ENCODE measurements at regions not wholly inside any gene's neighbourhood (a gene's known extent, or its start where the extent isn't known, plus 50 kb on each side); places are given as distances from the start of the nearest gene placed in this dataset.

GRCh38 chr10:108819302-108819701 lies 1104.0 kb downstream of the XPNPEP1 start:
- DNase-seq = no peak

- DNase-seq = no peak
Measured at GRCh38 chr10:108817584-108817983, 1105.7 kb downstream of the XPNPEP1 start.

- no peak for DNase-seq
Measured at GRCh38 chr10:108817135-108817534, 1106.2 kb downstream of the XPNPEP1 start.

- DNase-seq = no peak
Measured at GRCh38 chr10:108812906-108813305, 1110.4 kb downstream of the XPNPEP1 start.

GRCh38 chr10:108812296-108812695 lies 1111.0 kb downstream of the XPNPEP1 start:
- DNase-seq = no peak

GRCh38 chr10:108808228-108808627 lies 1115.1 kb downstream of the XPNPEP1 start:
- no peak for DNase-seq

- DNase-seq = no peak
Measured at GRCh38 chr10:108801775-108802517, 1121.4 kb downstream of the XPNPEP1 start.

- DNase-seq = no peak
Measured at GRCh38 chr10:108801220-108801619, 1122.1 kb downstream of the XPNPEP1 start.

- DNase-seq = no peak
Measured at GRCh38 chr10:108797573-108797972, 1125.7 kb downstream of the XPNPEP1 start.

- DNase-seq = no peak
Measured at GRCh38 chr10:108791794-108792474, 1131.4 kb downstream of the XPNPEP1 start.

- no peak for DNase-seq
Measured at GRCh38 chr10:108791030-108791429, 1132.3 kb downstream of the XPNPEP1 start.

- DNase-seq = no peak
Measured at GRCh38 chr10:108789919-108790318, 1133.4 kb downstream of the XPNPEP1 start.

GRCh38 chr10:108789336-108789735 lies 1134.0 kb downstream of the XPNPEP1 start:
- DNase-seq = no peak

- no peak for DNase-seq
Measured at GRCh38 chr10:108788891-108789290, 1134.4 kb downstream of the XPNPEP1 start.

- DNase-seq = no peak
Measured at GRCh38 chr10:108787932-108788331, 1135.4 kb downstream of the XPNPEP1 start.

- no peak for DNase-seq
Measured at GRCh38 chr10:108785011-108785410, 1138.3 kb downstream of the XPNPEP1 start.

- no peak for DNase-seq
Measured at GRCh38 chr10:108784534-108784933, 1138.8 kb downstream of the XPNPEP1 start.

- peak; percentile 13 to 27 for DNase-seq
Measured at GRCh38 chr10:108783897-108784296, 1139.4 kb downstream of the XPNPEP1 start.

- no peak for DNase-seq
Measured at GRCh38 chr10:108782411-108782810, 1140.9 kb downstream of the XPNPEP1 start.

GRCh38 chr10:108779501-108779900 lies 1143.8 kb downstream of the XPNPEP1 start:
- DNase-seq = no peak

- no peak for DNase-seq
Measured at GRCh38 chr10:108775911-108776475, 1147.3 kb downstream of the XPNPEP1 start.

GRCh38 chr10:108771106-108771505 lies 1152.2 kb downstream of the XPNPEP1 start:
- no peak for DNase-seq

GRCh38 chr10:108765794-108766193 lies 1157.5 kb downstream of the XPNPEP1 start:
- DNase-seq = no peak

GRCh38 chr10:108757946-108758345 lies 1165.4 kb downstream of the XPNPEP1 start:
- DNase-seq = no peak
